ENCODE measurements at regions not wholly inside any gene's neighbourhood (a gene's known extent, or its start where the extent isn't known, plus 50 kb on each side); places are given as distances from the start of the nearest gene placed in this dataset.

GRCh38 chr9:7984203-7984602, 184.6 kb upstream of the DMAC1 start:
- POLR2A ChIA-PET = no interaction called here
- intact Hi-C loops (cut with micrococcal nuclease; ENCODE audit: unreplicated experiment) = no loop called here
- H3K4me1 ChIP-seq = peaks cover 24% of the 10 kb centered on the region
- no TSS peak for BruUV-seq (replicated peaks)
- H3K36me3 ChIP-seq (ENCODE audit: control insufficient read depth, insufficient read depth, low read length) = no peaks in the 10 kb centered on the region
- TF ChIP-seq, protein P1, sequence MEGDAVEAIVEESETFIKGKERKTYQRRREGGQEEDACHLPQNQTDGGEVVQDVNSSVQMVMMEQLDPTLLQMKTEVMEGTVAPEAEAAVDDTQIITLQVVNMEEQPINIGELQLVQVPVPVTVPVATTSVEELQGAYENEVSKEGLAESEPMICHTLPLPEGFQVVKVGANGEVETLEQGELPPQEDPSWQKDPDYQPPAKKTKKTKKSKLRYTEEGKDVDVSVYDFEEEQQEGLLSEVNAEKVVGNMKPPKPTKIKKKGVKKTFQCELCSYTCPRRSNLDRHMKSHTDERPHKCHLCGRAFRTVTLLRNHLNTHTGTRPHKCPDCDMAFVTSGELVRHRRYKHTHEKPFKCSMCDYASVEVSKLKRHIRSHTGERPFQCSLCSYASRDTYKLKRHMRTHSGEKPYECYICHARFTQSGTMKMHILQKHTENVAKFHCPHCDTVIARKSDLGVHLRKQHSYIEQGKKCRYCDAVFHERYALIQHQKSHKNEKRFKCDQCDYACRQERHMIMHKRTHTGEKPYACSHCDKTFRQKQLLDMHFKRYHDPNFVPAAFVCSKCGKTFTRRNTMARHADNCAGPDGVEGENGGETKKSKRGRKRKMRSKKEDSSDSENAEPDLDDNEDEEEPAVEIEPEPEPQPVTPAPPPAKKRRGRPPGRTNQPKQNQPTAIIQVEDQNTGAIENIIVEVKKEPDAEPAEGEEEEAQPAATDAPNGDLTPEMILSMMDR (IDR thresholded peaks at IDR 0.05; ENCODE audit: insufficient read depth in 1 of 2, low read depth in 1 of 2, low read length in 1 of 2, severe bottlenecking in 1 of 2, unreplicated experiment in 1 of 2) = no peak
- no peaks in the 10 kb centered on the region for H3K27me3 ChIP-seq (replicated peaks; ENCODE audit: control insufficient read depth, insufficient read depth, low read length)
- peaks cover 5% of the 10 kb centered on the region for H3K36me3 Mint-ChIP-seq (ENCODE audit: insufficient read depth, unreplicated experiment)
- no peaks in the 10 kb centered on the region for H3K9me3 Mint-ChIP-seq (ENCODE audit: unreplicated experiment)
- CTCF ChIA-PET = interaction anchor here (1.8 kb wide), 1 partner anchor 10 kb away, joined by 4 read pairs; no protein-coding TSS in a partner anchor
- no peaks in the 10 kb centered on the region for H3K27me3 Mint-ChIP-seq (ENCODE audit: insufficient read depth, unreplicated experiment)
- no peak for DNase-seq
- peaks cover 17% of the 10 kb centered on the region for H3K4me1 Mint-ChIP-seq (ENCODE audit: low read depth, unreplicated experiment)
- H3K9me3 ChIP-seq = no peaks in the 10 kb centered on the region
- H3K4me3 ChIP-seq (ENCODE audit: low read depth, low read length) = no peak overlapping the region
- no peak overlapping the region for H3K27ac Mint-ChIP-seq (ENCODE audit: unreplicated experiment)
- no peak overlapping the region for H3K4me3 Mint-ChIP-seq (ENCODE audit: unreplicated experiment)

DNA sequence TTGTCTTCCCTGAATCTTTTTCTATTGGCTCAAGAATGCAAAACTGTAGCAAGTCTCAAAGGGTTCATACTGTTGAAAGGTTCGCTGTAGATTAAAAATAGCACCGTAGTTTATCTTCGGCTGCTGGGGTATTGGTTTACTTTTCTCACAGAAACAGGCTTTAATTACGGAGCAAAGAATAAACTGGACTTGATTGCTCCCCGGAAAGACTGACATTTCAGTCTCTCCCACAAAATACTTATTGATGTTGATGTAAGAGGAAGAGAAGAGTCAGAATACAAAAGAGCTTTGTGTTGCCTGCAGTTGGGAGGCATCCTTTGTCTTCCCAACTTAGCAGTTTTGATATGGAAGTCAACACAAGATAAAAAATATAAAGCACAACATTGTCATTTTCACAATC, 183.9 kb upstream of the DMAC1 start:
- no peaks in the 10 kb centered on the region for H3K9me3 Mint-ChIP-seq (ENCODE audit: unreplicated experiment)
- TF ChIP-seq, protein P1 (IDR thresholded peaks at IDR 0.05; ENCODE audit: insufficient read depth in 1 of 2, low read depth in 1 of 2, low read length in 1 of 2, severe bottlenecking in 1 of 2, unreplicated experiment in 1 of 2) = no peak
- no peaks in the 10 kb centered on the region for H3K27me3 Mint-ChIP-seq (ENCODE audit: insufficient read depth, unreplicated experiment)
- CTCF ChIA-PET = interaction anchor here (1.8 kb wide), 1 partner anchor 11 kb away, joined by 4 read pairs; no protein-coding TSS in a partner anchor
- intact Hi-C loops (cut with micrococcal nuclease; ENCODE audit: unreplicated experiment) = no loop called here
- peak overlapping the region; percentile 88 for H3K27ac Mint-ChIP-seq (ENCODE audit: unreplicated experiment)
- no peak for DNase-seq
- Histone ChIP-seq H3K9me3 (no peaks in the 10 kb centered on the region), H3K4me1 (peaks cover 24% of the 10 kb centered on the region), H3K27me3 (replicated peaks; ENCODE audit: control insufficient read depth, insufficient read depth, low read length) (no peaks in the 10 kb centered on the region), H3K4me3 (ENCODE audit: low read depth, low read length) (no peak overlapping the region), H3K36me3 (ENCODE audit: control insufficient read depth, insufficient read depth, low read length) (no peaks in the 10 kb centered on the region)
- BruUV-seq (replicated peaks) = no TSS peak
- H3K36me3 Mint-ChIP-seq (ENCODE audit: insufficient read depth, unreplicated experiment) = peaks cover 5% of the 10 kb centered on the region
- H3K4me1 Mint-ChIP-seq (ENCODE audit: low read depth, unreplicated experiment) = peaks cover 17% of the 10 kb centered on the region
- H3K4me3 Mint-ChIP-seq (ENCODE audit: unreplicated experiment) = no peak overlapping the region
- POLR2A ChIA-PET = no interaction called here

- no peaks in the 10 kb centered on the region for H3K9me3 ChIP-seq
- no peak overlapping the region for H3K4me3 ChIP-seq (ENCODE audit: low read depth, low read length)
- intact Hi-C loops (cut with micrococcal nuclease; ENCODE audit: unreplicated experiment) = no loop called here
- Mint-ChIP-seq H3K27ac (ENCODE audit: unreplicated experiment) (peak overlapping the region; percentile 88), H3K9me3 (ENCODE audit: unreplicated experiment) (no peaks in the 10 kb centered on the region), H3K4me3 (ENCODE audit: unreplicated experiment) (no peak overlapping the region), H3K27me3 (ENCODE audit: insufficient read depth, unreplicated experiment) (no peaks in the 10 kb centered on the region), H3K36me3 (ENCODE audit: insufficient read depth, unreplicated experiment) (peaks cover 5% of the 10 kb centered on the region), H3K4me1 (ENCODE audit: low read depth, unreplicated experiment) (peaks cover 17% of the 10 kb centered on the region)
- DNase-seq = no peak
- BruUV-seq (replicated peaks) = no TSS peak
- POLR2A ChIA-PET = no interaction called here
- H3K36me3 ChIP-seq (ENCODE audit: control insufficient read depth, insufficient read depth, low read length) = no peaks in the 10 kb centered on the region
- TF ChIP-seq, protein P1 (IDR thresholded peaks at IDR 0.05; ENCODE audit: insufficient read depth in 1 of 2, low read depth in 1 of 2, low read length in 1 of 2, severe bottlenecking in 1 of 2, unreplicated experiment in 1 of 2) = no peak
- H3K4me1 ChIP-seq = peaks cover 28% of the 10 kb centered on the region
- H3K27me3 ChIP-seq (replicated peaks; ENCODE audit: control insufficient read depth, insufficient read depth, low read length) = no peaks in the 10 kb centered on the region
- CTCF ChIA-PET = interaction anchor here (1.8 kb wide), 1 partner anchor 12 kb away, joined by 4 read pairs; no protein-coding TSS in a partner anchor
Observed at GRCh38 chr9:7982907-7983306, 183.3 kb upstream of the DMAC1 start.
